Epithelial cell of esophagus (primary cell): ENCODE measurements at regions not wholly inside any gene's neighbourhood (a gene's known extent, or its start where the extent isn't known, plus 50 kb on each side); places are given as distances from the start of the nearest gene placed in this dataset.

ENCODE experiments used
- DNase-seq: peaks from one replicate; pipeline ENCODE4 v3.0.0; 2010; ENCODE audit warnings: low read depth
- H3K4me3 ChIP-seq: 2 replicates; pipeline ENCODE4 v1.5.1; 2011; ENCODE audit warnings: mild to moderate bottlenecking, low read length, control low read depth
- CTCF ChIP-seq: IDR thresholded peaks from 2 replicates; pipeline ENCODE4 v1.5.1; 2011; ENCODE audit warnings: low read depth, mild to moderate bottlenecking, low read length, control low read depth, inconsistent platforms; ENCODE audit not compliant: insufficient read depth; ENCODE audit errors: missing control alignments

- no peak for TF ChIP-seq CTCF
- peak; percentile 60 for DNase-seq
- no peak overlapping the region for H3K4me3 ChIP-seq
These were observed 162.5 kb upstream of the TMEFF2 start for GRCh38 chr2:192357217-192357616.

- H3K4me3 ChIP-seq = no peak overlapping the region
- DNase-seq = no peak
- TF ChIP-seq CTCF = no peak
These were observed 159.9 kb upstream of the TMEFF2 start for GRCh38 chr2:192354512-192355244.

GRCh38 chr2:192347542-192347941 lies 152.8 kb upstream of the TMEFF2 start:
- DNase-seq = no peak
- no peak overlapping the region for H3K4me3 ChIP-seq
- no peak for TF ChIP-seq CTCF

GRCh38 chr2:192345287-192345686 lies 150.6 kb upstream of the TMEFF2 start:
- TF ChIP-seq CTCF = no peak
- H3K4me3 ChIP-seq = no peak overlapping the region
- no peak for DNase-seq

GRCh38 chr2:192333642-192334041 lies 138.9 kb upstream of the TMEFF2 start:
- TF ChIP-seq CTCF = no peak

GRCh38 chr2:192328297-192328696 lies 133.6 kb upstream of the TMEFF2 start:
- DNase-seq = no peak
- H3K4me3 ChIP-seq = no peak overlapping the region
- no peak for TF ChIP-seq CTCF

More at GRCh38 chr2:192333642-192334041, 138.9 kb upstream of the TMEFF2 start:
- no peak for DNase-seq
- H3K4me3 ChIP-seq = no peak overlapping the region

GRCh38 chr2:192327576-192327975 lies 132.8 kb upstream of the TMEFF2 start:
- no peak for DNase-seq
- H3K4me3 ChIP-seq = no peak overlapping the region
- no peak for TF ChIP-seq CTCF
